ENCODE measurements at regions not wholly inside any gene's neighbourhood (a gene's known extent, or its start where the extent isn't known, plus 50 kb on each side); places are given as distances from the start of the nearest gene placed in this dataset.

- intact Hi-C loops (cut with DNase I; ENCODE audit: low total_unique reads) = no loop called here
- WGBS, 2 donors = 34 to 50% methylated on average over 13 to 25 of the region's 26 CpGs
- no peak overlapping the region for H3K4me3 ChIP-seq (ENCODE audit: low read depth, poor library complexity, severe bottlenecking)
- TF ChIP-seq POLR2A (IDR thresholded peaks at IDR 0.05) = no peak
- TF ChIP-seq, protein P1, sequence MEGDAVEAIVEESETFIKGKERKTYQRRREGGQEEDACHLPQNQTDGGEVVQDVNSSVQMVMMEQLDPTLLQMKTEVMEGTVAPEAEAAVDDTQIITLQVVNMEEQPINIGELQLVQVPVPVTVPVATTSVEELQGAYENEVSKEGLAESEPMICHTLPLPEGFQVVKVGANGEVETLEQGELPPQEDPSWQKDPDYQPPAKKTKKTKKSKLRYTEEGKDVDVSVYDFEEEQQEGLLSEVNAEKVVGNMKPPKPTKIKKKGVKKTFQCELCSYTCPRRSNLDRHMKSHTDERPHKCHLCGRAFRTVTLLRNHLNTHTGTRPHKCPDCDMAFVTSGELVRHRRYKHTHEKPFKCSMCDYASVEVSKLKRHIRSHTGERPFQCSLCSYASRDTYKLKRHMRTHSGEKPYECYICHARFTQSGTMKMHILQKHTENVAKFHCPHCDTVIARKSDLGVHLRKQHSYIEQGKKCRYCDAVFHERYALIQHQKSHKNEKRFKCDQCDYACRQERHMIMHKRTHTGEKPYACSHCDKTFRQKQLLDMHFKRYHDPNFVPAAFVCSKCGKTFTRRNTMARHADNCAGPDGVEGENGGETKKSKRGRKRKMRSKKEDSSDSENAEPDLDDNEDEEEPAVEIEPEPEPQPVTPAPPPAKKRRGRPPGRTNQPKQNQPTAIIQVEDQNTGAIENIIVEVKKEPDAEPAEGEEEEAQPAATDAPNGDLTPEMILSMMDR (IDR thresholded peaks at IDR 0.05) = no peak
- no peak for DNase-seq (ENCODE audit: low spot score in 2 of 2)
Measured at GRCh38 chr20:43389839-43390626, 67.7 kb upstream of the SRSF6 start.

GRCh38 chr20:43389211-43389610, 68.5 kb upstream of the SRSF6 start:
- intact Hi-C loops (cut with DNase I; ENCODE audit: low total_unique reads) = no loop called here
- TF ChIP-seq, protein P1 (IDR thresholded peaks at IDR 0.05) = no peak
- no peak for TF ChIP-seq POLR2A (IDR thresholded peaks at IDR 0.05)
- no peak overlapping the region for H3K4me3 ChIP-seq (ENCODE audit: low read depth, poor library complexity, severe bottlenecking)
- DNase-seq (ENCODE audit: low spot score in 2 of 2) = no peak
- 38 to 43% methylated on average over 6 of the region's 6 CpGs for WGBS, 2 donors

DNA sequence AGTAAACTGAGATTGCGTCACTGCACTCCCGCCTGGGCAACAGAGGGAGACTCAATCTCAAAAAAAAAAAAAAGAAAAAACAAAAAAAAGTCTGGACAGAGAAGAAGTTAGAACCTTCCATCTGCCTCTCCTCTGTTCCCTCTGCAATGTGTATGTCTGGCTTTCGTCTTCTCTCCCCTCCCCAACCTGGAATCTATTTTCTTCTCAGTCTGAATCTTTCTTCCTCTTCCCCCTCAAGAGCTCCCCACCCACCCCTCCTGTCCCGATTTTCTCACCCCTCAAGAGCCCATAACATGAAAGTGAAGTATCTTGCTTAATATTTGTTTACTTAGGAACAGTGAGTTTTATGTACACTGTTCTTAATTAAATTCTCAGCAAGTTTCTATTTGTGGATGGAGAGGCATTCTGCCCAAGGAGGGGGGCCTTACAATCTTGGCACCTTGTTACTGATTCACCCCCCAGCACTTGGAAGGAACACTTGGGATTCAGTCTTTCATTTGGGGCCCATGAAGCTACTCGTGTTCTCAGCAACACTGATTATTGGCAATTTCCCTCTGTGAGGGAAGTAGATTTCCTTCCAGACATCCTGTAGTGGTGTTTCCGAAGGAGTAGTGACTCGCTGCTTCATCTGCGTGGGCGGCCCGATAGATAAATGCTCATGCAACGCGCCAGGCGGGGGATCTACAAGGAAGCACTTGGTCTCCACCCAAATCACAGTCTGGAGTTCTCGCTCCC, 69.3 kb upstream of the SRSF6 start:
- intact Hi-C loops (cut with DNase I; ENCODE audit: low total_unique reads) = no loop called here
- TF ChIP-seq, protein P1 (IDR thresholded peaks at IDR 0.05) = no peak
- TF ChIP-seq POLR2A (IDR thresholded peaks at IDR 0.05) = no peak
- DNase-seq (ENCODE audit: low spot score in 2 of 2) = no peak
- no peak overlapping the region for H3K4me3 ChIP-seq (ENCODE audit: low read depth, poor library complexity, severe bottlenecking)
- WGBS, 2 donors = 28 to 31% methylated on average over 14 of the region's 14 CpGs

DNA sequence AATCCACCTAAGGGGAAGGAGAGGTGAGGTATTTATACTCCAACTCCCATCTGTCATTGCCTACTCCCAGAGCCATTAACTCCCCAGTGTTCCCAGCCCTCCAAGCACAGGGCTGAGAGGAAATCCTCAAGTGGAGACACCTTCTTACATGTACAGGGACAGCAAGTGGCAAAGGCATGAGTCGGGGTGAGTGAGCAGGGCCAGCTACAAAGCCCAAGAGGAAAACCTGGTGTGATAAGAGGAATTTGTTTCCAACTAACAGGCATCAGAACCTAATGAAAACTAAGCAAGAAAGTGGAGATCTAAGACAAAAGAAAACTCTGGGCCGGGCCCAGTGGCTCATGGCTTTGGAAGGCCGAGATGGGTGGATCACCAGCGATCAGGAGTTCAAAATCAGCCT, 70.0 kb upstream of the SRSF6 start:
- DNase-seq (ENCODE audit: low spot score in 2 of 2) = no peak
- TF ChIP-seq, protein P1 (IDR thresholded peaks at IDR 0.05) = no peak
- TF ChIP-seq POLR2A (IDR thresholded peaks at IDR 0.05) = no peak
- no peak overlapping the region for H3K4me3 ChIP-seq (ENCODE audit: low read depth, poor library complexity, severe bottlenecking)
- WGBS, 2 donors = 69 to 73% methylated on average over 4 of the region's 4 CpGs
- intact Hi-C loops (cut with DNase I; ENCODE audit: low total_unique reads) = no loop called here

DNA sequence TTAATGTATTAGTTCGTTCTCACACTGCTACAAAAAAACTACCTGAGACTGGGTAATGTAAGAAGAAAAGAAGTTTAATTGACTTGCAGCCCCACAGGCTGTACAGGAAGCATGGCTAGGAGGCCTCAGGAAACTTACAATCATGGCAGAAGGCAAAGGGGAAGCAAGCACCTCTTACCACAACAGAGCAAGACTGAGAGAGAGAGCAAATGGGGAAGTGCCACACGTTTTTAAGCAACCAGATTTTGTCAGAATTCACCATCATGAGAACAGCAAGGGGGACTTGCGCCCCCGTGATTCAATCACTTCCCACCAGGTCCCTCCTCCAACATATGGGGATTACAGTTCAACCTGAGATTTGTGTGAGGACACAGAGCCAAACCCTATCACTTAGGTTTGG, 70.8 kb upstream of the SRSF6 start:
- intact Hi-C loops (cut with DNase I; ENCODE audit: low total_unique reads) = no loop called here
- no peak for DNase-seq (ENCODE audit: low spot score in 2 of 2)
- WGBS, 2 donors = 66 to 68% methylated on average over 4 of the region's 4 CpGs
- no peak for TF ChIP-seq POLR2A (IDR thresholded peaks at IDR 0.05)
- TF ChIP-seq, protein P1 (IDR thresholded peaks at IDR 0.05) = no peak
- H3K4me3 ChIP-seq (ENCODE audit: low read depth, poor library complexity, severe bottlenecking) = no peak overlapping the region

Measured in lower leg skin (tissue), 4 donors.